GM19328 (cell line): ENCODE measurements at regions not wholly inside any gene's neighbourhood (a gene's known extent, or its start where the extent isn't known, plus 50 kb on each side); places are given as distances from the start of the nearest gene placed in this dataset.

Experiments
- ATAC-seq: cut with Tn5 transposase; IDR thresholded peaks from one replicate; pipeline ENCODE4 v1.9.1; 2021; ENCODE audit warnings: mild to moderate bottlenecking, moderate library complexity; ENCODE audit not compliant: unreplicated experiment

- no peak for ATAC-seq
Observed at GRCh38 chr13:105814902-105815250, 720.6 kb downstream of the EFNB2 start.

DNA sequence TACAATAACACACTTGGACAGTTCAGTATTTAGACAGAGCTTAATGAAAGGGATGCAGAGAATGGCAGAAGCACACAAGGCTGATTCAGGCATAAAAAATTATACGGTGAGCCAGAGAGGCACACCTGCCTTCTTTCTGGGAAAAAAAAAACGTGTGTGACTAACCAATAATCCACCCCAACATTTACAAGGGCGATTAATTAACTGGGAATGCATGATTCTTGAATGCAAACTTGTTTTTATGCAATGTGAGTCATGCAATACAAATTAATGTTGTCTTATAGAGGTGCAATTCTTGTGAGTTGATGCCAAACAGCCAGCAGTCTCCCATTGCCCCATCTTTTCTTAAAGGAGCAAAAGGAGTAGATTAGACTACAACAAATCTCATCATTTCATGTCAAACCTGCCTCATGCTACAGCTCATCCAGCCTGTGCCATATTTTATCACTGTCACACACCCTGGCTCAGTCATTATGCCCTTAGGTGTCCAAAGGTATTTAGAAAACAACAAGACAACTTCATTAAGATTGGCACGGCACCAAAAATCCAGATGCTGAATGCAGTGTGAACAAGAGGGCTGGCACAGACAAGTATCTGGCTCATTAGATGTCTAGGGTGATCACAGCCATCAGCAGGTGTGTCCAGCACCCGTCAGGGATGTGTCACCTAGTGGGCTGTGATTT, 721.1 kb downstream of the EFNB2 start:
- no peak for ATAC-seq

GRCh38 chr13:105806628-105806920, 728.9 kb downstream of the EFNB2 start:
- no peak for ATAC-seq

DNA sequence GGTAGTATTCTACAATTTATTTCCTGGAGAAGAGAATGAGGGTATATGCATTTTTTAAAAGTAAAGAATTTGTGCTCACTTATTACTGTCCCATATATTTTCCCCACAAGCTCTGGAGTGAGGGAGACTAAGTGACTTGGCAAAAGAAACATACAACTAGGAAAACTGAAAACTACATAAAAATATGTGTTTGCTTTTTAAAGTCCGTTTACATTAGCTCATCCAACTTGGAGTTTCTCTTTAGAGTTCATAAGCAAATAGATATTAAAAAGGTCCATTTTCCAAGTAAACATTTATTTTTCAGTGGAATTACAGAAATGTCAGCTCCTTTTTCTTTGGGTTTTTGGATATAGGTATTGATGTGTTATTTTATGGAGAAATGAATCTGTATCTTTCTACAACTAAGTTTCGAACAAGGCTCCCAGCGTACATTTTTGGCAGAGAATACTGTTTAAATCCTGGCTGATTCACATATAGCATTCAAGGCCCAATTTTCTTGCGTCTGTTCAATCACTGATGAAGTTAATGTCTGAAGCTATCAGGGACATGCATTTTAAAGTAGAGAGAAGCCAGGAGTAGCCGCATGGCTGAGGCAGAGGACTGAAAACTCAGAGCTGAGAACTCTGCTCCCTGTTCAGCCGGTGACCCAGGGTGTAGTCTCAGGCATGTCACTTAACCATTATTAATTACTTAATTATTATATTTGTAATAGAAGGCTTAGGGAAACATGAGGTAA, 729.4 kb downstream of the EFNB2 start:
- no peak for ATAC-seq

- ATAC-seq = no peak
Observed at GRCh38 chr13:105804561-105805190, 730.8 kb downstream of the EFNB2 start.

DNA sequence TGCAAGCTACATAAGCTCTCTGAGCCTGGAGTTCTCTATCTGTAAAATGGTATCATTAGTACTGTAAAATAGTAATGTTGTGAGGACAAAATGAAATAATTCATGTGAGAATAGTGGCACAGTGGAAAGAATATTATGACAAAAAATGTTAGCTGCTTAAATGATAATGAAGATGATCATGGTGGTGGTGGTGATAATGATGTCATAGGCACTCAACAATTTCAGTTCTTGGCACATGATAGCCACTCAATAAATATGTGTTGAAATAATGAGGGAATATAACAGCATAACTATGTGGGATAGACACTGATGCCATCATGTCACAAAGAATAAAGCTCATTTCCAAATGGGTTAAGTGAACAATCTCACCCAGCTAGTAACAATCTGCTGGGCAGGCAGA, 736.3 kb downstream of the EFNB2 start:
- no peak for ATAC-seq

- ATAC-seq = no peak
Observed at GRCh38 chr13:105798541-105798940, 736.9 kb downstream of the EFNB2 start.

GRCh38 chr13:105796081-105796480, 739.4 kb downstream of the EFNB2 start:
- ATAC-seq = no peak

DNA sequence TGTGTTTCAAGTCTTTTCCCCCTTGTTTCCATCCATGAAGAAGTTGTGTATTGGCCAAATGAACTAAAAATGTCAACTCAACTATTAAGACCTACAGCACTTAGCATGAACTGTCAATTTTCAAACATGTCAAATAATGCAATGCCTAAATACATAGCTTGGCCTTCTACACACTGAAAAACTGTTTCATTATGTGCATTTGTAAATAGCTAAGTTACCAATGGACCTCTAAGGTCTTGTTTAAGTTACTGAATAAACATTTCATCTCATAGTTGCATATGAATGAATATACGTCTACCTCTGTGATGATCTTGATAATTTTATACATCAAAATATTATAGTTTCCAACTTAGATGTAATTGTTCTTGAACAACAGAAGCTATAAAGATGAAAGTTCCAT, 744.5 kb downstream of the EFNB2 start:
- no peak for ATAC-seq

- ATAC-seq = no peak
Observed at GRCh38 chr13:105788530-105788929, 746.9 kb downstream of the EFNB2 start.

GRCh38 chr13:105787632-105788031, 747.8 kb downstream of the EFNB2 start:
- no peak for ATAC-seq

- ATAC-seq = no peak
Observed at GRCh38 chr13:105785436-105785835, 750.0 kb downstream of the EFNB2 start.

- no peak for ATAC-seq
Observed at GRCh38 chr13:105783261-105783660, 752.2 kb downstream of the EFNB2 start.

DNA sequence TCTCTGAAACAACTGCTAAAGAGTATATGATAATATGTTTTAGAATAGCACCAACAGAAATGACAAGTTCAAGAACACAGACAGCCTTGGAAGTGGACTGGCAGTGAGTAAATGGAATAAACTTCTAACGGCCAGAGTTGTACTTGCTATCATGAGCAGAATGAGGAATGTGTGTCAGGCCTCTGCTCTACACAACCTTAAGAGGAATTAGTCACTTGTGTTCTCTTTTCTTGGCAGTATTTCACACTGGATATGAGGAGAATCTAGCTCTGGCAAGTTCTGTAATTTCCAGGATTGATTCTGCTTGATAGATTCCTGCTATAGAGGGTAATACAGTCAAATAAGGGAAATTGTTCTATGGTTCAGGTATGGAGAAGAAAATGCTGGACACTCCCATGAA, 757.3 kb downstream of the EFNB2 start:
- ATAC-seq = no peak

GRCh38 chr13:105774739-105775460, 760.6 kb downstream of the EFNB2 start:
- no peak for ATAC-seq

DNA sequence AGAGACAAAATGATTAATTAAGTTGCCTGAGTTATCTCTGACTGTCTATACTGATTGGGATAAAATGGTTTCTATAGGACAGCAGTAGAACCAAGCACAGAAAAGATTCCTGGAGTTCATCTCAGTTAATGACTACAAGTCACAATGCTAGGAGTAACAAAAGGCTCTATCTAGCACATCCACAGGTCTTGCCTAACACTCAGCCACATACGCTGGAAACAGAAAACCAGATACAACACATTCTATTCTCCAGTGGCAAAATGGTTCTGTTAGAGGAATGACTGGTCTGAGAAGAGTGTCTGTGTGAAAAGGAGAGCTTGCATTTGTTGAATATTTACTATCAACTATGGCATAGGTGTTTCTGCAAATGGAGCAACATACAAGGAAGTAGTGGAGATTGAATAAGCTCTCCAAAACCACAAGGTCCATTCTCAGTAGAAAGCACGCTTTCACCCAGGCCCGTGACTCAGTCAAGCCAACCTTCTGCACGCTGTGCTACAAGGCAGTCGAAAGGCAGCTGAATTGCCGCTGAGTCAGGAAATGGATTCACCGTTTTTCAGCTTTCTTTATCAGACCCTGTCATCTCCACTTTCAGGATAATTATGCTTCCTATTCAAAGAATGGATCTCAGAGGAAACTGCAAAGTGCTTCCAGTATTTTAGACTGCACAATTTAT, 761.5 kb downstream of the EFNB2 start:
- no peak for ATAC-seq

DNA sequence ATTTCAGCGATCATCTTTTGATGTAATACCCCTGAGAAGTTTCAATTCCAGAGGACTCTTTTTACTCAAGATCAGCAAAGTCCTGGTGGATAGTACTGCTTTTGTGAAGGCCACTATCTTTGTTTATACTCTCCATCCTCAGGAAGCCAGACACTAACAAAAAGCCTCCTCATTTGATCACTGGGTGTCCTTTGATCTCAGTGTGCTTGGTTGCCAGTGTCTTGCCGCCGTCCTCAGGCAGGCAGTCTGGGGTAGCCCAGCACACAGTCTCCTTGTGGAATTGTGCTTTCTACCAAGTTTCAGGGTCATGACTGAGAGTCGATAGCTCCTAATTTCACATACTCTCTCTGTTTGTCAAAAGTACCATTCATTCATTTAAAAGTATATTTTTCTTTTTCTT, 762.2 kb downstream of the EFNB2 start:
- ATAC-seq = no peak

GRCh38 chr13:105764486-105764885, 771.0 kb downstream of the EFNB2 start:
- ATAC-seq = no peak

DNA sequence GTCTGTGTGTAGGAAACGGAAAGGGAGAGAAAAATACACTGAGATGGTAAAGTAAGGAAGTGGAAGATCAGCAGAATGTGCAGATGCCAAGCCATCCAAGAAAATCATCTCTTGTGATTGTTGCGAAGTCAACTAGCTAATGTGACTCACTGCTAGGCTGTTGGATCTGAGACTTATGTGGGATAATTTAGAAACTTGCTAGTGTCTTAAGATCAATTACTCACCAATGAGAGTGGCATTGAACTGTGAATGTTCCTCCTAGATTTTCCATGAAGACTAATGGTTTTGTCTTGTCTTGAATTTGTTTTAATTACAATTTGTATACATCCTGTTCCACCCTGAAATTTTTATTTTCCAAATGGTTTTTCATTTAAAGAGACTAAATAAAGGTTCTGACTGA, 771.6 kb downstream of the EFNB2 start:
- ATAC-seq = no peak

DNA sequence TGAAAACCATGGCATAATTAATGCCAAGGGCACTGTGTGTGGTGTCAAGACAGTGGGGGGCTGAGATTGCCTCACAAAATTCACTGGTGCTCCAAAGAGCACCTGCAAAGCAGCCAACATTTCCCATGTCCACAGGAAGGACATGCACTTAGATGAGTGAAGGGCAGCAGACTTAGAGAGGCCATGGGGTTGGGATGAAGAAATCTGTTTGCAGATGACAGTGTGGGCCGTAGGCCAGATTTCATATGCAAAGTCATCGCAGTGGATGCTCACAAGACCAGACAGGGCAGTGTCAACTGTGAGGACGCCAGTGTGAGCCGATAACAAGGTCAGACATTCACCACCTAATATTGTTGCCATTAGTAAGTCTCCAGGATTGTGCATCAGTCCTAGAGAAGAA, 773.4 kb downstream of the EFNB2 start:
- no peak for ATAC-seq
